DMS53 (cell line): ENCODE measurements at regions not wholly inside any gene's neighbourhood (a gene's known extent, or its start where the extent isn't known, plus 50 kb on each side); places are given as distances from the start of the nearest gene placed in this dataset.
"Not testable (repeated sequence)": the region's sequence is repeated elsewhere in the genome, so short reads cannot be mapped to it uniquely, and the experiment has no call there.

ENCODE experiments used
- DNase-seq: peaks from one replicate; lab custom pipeline; 2025; lab: John Stamatoyannopoulos, UW

DNA sequence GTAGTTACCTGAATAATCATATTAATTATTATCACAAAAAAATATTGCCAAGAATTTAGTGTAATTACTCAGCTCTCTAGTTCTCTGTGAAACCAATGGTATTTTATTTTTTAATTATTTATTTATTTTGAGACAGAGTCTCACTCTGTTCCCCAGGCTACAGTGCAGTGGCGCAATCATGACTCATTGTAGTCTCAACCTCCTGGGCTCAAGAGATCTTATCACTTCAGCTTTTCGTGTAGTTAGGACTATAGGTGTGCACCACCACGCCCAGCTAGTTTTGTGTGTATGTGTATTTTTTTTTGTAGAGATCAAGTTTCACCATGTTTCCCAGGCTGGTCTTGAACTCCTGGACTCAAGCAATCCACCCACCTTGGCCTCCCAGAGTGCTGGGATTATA, 440.4 kb upstream of the CDH20 start:
- DNase-seq, result peak; percentile 68

DNA sequence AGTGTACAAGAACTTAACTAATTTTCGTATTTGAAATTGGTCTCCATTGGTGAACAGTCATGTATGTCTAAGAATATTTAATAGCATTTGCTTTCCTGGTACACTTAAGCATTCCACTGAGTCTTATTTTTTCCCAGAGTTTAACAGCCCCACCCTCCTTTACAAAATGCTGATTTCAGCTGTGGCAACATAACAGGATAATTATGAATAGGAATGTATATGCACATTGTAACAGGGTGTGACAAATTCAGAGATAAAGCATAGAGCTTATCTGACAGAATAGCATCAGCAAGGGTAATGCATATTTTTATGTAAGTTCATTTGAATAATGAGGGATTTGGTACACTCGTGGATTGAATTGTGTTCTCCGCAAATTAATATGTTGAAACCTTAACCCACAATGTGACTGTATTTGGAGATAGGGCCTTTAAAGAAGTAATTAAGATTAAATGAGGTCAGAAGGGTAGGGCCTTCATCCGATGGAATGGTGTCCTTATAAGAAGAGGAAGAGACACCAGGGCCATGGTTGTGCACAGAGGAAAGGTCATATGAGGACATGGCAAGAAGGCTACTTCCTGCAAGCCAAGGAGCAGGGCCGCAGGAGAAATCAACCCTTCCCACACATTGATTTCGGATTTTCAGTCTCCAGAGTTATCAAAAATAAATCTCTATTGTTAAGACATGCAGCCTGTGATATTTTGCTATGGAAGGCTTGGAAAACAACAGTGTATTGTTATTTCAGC, 439.7 kb upstream of the CDH20 start:
- DNase-seq, result no peak

DNA sequence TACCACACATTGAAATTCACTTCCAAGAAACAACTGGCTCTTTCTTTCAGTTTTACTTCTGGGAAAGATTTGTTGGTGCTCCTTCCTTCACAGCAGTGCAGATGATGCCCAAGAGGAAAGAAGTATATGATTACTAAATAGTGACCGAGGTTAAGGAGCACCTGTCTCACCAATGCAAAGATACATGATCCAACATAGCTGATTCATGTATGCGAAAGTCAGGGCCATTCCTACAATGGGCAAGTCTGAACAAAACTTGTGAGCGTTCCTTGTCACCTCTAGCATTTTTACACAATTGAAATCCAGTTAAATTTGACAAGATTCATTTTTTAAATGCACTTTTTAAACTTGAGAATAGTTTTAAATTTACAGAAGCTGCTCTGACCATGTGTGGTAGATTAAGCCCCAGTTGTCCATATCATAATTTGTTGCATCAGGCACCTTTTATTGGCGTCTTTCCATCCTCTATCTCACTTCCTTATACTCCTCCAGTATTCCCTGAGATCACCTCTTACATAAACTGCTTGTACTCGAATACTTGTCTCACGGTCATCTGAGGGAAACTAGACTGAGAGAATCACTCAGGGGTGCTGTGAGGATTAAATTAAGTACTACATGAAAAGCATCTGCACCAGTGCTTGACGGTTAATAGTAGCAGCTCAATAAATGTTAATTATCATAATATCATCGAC, 438.8 kb upstream of the CDH20 start:
- DNase-seq, result no peak

DNA sequence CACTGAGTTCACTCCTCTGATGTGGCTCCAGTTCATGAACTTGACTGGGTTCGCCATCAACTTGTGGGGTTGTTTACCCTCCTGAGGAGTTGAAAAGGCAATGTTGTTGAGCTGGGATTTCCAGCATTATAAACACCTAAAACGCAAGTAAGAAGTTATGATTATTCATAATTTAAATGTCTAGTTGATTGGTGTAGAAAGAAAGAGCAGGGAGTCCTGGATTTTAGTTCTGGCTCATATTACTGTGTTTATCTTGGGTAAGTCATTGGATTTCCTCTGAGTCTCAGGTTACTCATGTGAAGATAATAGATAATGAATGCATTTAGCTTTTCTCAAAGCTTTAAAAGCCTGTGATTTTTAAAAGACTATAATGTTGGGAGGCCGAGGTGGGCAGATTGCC, 438.0 kb upstream of the CDH20 start:
- no peak for DNase-seq

DNA sequence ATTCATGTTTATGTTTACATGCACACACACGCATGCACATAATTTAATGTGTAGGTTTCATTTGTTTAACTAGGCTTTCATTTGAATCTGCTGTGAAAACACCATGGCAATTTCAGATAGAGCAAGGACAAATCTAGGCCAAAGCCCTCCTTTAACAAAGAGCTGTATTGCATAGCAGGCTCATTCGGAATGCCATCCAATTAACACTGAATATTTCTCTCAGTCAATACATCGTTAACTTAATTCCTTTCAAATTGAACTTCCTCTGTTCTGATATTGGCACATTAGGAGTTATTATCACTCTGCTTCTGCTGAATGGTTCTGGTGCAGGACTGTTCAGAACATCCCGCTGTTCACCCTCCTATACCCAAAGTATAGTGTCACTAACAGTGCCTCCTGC, 435.1 kb upstream of the CDH20 start:
- no peak for DNase-seq

DNA sequence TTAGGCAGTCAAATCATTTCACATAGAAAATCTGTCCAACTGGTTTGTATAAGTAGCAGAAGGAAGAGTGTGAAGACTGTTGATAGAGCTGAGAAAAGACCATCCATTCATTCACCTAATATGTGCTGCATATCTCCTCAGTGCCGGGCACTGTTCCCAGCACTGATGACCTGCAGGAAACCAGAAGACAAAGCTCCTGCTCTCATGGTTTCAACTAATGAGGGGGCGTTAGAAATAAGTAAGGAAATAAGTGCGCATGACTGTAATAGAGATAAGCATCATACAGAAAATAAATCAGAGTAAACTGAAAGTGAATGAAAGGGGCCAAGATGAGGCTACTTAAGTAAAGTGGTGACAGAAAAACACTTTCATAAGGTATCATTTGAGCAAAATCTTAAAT, 427.5 kb upstream of the CDH20 start:
- no peak for DNase-seq

DNA sequence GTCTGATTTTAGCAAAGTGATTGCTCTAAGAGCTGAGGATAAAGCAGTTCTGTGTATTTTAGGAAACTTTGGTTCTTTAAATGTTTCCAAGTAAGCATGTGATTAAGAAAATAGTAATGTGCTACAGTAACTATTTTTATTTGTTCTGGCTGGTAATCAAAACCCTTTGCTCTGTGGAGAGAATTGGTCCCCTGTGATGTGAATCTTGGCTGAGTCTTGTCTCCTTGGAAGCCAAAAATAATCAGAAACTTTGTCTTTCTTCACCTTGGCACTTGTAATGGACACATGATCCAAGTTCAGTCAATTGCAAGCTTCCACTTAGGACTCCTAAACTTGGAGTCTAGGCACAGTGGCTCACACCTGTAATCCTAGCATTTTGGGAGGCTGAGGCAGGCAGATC, 422.7 kb upstream of the CDH20 start:
- DNase-seq, result no peak

DNA sequence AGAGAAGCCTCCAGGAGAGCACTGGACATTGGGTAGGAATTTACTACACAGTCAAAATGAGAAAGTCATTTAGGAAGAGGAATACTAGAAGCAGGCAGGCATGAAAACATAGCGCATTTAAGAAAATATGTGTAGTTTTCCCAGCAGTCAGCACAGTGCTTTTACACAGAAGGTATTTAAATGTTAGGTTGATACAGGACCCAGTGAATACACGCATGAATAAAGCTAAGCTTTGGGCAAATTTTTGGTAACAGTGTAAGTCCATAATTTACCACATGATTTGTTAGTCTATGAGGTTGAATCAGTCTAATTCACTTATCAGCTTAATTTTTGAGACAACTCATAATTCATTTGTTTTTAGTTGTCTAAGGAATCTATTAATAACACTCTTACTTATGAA, 421.7 kb upstream of the CDH20 start:
- no peak for DNase-seq

DNA sequence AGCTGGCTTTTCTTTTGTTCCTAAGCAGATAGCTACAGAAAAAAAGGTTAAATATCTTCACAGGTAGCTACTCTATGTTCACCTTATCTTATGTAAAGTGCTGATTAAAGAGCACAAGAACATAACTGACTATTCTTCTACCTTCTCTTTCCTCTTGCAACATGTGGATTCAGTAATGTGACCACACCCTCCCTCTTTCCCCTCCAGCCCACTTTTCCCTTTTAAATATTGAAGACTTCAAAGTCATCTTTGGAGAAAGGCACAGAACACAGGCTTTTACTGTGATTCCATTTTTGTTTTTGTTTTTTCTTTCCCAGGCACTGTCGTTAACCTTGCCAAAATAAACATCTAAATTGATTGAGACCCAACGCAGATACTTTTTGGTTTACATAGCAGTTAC, 418.1 kb upstream of the CDH20 start:
- DNase-seq, result no peak

DNA sequence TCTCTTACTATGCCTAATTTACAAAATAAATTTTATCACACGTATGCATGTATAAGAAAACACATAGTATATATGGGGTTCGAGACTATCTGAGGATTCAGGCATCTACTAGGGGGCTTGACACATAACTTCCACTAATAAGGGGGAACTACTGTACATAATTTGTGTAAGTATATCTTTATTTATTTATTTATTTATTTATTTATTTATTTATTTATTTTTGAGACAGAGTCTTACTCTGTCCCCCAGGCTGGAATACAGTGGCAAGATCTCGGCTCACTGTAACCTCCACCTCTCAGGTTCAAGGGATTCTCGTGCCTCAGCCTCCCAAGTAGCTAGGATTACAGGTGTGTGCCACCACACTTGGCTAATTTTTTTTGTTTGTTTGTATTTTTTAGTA, 414.4 kb upstream of the CDH20 start:
- not testable (repeated sequence) for DNase-seq

DNA sequence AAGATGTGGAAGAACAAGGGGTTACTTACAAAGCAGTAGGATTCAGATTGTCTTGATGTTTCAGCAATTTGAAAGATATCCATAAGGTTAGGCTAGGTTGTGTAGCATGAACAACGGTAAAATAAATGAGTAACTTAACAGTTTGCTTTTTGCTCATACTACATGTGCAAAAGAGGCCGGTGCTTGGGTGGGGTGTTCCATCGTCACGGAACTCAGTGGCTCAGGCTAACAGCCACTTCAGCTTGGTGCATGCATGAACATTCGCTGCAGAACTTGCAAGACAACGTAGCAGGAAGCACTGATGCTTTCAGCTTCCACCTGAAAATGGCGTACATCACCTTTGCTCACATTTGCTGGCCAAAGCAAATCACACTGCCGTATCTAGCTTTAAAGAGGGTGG, 407.3 kb upstream of the CDH20 start:
- no peak for DNase-seq

DNA sequence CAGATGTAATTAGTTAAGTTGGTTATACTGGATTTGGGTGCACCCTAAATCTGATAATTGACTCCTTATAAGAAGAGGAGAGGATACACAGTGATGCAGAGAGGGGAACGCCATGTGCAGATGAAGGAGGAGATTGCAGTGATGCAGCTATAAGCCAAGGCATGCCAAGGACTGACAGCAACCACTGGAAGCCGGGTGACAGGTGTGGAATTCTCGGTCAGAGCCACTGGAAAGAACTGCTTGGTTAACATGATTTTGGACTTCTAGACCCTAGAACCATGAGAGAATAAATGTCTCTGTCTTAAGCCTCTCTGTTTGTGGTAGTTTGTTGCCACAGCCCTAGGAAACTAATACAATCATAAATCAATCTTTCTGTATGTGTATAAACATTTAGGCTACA, 403.3 kb upstream of the CDH20 start:
- DNase-seq, result no peak

DNA sequence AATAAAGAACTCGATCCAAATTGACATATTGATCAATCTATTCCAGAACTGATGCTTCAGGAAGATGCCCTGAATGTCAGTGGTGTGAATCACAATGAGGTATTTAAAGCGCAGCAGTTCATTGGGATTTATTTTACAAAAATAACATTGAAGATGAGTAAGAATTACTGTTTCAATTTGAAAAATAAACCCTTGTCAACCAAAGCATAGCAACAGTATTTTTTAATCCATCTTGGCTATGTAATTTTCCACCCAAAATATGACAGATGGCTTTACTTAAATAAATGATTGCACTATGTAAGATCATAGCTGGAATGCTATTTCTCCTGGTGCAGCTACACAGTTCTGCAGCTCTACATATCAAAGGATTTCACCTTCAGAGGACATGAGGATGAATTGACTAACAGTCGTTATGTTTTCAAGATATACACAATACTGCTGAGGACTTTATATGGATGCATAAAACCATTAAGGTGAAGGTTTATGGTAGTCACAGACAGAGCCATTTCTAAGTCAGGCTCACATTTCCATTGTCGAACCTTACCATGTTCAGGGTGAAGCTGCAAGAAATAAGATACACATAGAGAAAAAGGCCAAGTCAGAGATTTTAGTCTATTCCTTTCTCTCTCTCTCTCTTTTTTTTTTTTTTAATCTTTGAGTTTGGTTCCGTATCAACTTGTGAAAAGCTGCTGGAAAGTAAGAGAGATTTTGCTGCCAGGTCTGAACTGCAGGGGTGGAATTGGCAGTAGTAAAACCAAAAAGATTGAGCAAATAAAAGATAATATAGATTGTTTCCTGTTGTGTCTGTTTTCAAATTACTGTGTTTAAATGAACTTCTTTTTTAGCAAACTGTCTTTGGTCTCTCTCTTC, 398.0 kb upstream of the CDH20 start:
- no peak for DNase-seq

DNA sequence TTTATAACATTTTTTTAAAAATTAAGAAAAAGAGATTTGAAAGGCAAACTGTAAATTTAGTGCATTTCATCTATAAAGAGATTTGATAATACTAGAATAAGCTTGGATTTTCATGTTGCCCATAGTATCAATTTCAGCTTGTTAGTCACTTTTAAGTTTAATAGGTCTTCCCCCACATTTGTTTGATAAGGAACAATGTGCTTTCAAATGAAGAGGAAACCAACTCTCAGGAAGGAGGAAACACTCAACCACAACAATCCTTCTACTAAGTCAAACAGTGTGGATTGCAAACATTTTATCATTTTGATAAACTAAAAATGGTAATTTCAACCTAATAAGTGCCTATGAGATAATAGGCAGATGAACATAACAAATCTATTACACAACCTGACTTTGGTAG, 397.1 kb upstream of the CDH20 start:
- DNase-seq, result no peak

DNA sequence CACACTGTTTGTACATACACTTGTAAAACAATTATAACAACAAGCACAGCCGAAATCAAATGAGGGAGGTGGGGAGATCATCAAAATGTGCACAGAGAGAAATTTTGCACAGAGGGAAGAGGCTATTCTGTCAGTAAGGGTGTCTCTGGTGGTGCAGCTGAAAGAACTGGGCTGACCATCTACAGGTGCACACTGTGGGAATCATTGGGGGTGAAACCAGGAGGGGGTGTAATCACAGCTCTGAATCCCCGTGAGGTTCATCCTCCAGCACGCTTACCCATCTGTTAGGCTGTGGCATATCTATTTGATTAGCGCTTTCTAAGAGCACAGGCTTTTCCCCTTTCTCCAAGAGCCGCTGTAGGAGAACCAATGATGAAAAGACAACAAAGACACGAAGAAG, 389.9 kb upstream of the CDH20 start:
- DNase-seq, result no peak

DNA sequence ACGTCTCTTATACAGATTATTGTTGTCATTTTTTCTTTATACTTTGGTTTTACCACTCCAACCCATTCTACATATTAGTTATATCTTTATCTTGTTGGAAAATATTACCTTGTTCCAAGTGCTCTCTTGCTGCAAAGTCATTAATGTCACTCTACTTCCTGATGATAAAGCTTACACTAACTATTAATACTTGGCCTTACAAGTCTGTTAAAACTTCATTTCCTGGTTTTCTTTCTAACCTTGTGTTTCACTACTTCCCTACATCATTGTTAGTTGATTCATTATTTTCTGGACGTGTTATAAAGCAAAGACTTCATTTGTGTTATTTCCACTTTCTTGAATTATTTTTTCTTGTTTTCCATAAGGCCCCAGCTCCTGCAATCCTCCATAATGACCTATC, 382.6 kb upstream of the CDH20 start:
- no peak for DNase-seq

DNA sequence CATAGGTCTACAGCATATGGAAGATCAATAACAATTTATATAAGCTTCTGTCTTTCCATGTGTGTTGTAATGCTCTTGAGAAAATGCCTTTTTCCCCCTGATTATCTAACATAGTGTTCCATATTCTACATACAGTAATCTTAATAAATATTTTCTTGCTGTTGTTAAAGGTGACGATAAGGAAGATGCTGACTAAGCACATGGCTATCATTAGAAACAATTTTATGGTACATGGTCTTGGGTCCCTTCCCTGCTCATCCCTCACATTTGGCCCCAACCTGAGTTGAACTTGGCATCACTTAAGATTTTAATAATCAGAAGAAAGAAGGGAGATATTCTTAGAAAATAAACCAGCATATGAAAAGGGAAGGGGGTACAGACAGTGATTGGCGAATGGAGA, 382.1 kb upstream of the CDH20 start:
- no peak for DNase-seq

DNA sequence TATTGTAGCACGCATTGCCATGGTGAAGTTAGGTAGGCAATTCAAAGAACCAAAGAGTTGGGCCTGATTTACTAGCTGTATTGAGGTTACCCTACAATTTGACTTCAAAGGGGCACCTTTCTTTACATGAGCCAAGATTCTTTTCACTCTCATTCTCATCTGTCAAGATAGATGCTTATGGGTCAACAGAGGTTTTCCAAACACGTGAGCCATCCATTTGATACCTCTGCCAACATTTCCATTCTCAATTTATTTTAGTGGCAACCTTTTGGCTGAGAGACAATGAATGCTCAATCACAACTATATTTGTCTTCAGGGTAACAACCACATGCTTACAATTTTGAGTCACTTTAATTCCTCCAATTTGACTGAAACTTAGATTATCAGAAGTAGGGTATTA, 370.6 kb upstream of the CDH20 start:
- no peak for DNase-seq

DNA sequence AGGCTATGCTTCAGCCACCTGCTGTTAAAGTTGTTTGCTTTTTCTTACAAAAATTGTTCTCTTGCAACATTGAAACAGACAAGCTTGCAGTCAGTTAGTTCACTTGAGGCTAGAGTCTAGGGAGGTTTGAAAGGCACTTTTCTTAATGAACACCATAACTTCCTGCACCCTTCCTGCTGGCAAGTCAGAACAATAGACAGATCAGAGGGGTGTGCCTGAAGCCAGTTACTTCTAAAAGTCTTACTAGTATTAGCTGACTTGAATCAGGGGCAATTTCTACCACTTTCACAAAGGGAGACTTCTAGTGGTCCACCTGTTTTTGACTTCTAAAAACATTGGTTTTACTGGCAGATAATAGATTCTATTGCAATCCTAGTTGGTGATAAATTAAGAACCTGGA, 367.4 kb upstream of the CDH20 start:
- DNase-seq, result no peak

DNA sequence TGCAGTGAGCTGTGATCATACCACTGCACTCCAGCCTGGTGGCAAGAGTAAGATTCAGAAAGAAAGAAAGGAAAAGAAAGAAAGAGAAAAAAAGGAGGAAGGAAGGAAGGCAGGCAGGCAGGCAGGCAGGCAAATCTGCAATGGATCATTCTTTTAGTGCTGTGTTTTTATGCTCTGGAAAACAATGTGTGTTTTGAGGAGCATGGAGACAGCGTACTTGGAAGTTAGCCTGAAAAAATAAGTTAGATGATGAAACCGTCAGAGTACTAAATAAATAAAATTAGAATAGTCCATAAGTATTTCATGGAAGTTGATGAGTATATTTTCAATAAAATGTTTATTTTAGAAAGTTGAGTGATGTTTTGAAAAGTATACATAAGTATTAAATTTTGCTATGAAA, 366.4 kb upstream of the CDH20 start:
- DNase-seq, result no peak

DNA sequence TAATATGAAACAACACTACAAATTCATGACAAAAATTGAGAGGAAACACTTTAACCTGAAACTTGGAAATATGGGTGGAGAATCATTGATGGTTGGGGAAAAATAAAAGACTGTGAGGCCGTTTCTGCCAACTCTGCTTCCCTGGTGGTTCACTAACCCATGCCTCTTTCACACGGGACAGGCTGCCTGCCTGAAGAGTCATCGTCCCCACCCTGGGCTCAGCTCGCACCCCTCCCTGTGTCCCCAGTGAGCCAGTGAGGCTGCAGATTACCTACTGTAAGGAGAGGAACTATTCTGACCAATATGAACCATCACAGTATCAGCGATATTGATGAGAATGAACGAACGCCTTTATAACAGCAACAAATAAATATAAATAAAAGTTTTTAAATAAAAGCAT, 357.8 kb upstream of the CDH20 start:
- no peak for DNase-seq

DNA sequence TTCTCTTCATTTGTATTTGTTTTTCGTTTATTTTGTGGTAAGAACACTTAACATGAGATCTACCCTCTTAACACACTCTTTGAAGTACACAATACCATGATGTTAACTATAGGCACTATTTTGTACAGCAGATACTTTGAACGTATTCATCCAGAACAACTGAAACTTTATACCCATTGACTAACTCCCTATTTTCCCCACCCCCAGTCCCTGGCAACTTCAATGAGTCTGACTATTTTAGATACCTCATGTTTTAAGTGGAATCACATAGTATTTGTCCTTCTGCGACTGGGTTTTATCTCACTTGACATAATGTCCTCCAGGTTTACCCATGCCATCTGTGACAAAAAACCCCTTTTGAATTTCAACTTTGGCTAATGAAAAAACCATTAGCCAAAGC, 356.3 kb upstream of the CDH20 start:
- peak; percentile 86 for DNase-seq

DNA sequence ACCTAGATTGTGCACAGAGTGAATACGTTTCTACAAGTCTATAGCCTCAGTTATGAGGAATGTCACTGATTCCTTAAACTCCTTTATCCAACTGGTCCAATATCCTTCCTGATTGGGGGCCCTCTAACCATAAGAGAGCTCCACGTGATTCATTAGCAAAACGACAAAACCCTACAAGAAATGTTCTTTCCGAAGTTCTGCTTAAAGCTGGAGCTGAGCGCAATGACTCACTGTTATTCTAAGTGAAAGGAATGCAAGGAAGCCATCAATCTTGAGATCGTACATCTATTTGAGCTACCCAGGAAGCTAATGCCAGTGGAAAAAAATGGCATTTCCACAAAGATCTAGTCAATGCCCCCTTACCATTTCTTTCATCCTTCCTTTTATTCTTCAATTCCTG, 354.9 kb upstream of the CDH20 start:
- DNase-seq, result no peak
